Mucosa of rectum (tissue), 2 donors: ENCODE measurements at regions not wholly inside any gene's neighbourhood (a gene's known extent, or its start where the extent isn't known, plus 50 kb on each side); places are given as distances from the start of the nearest gene placed in this dataset.
"Not testable (repeated sequence)": the region's sequence is repeated elsewhere in the genome, so short reads cannot be mapped to it uniquely, and the experiment has no call there.

Experiments
- H3K27ac ChIP-seq, 2 donors: one replicate each; pipeline ENCODE4 v1.7.0; 2013; ENCODE audit warnings: inconsistent platforms in 2 of 2, low read depth in 2 of 2, low read length in 2 of 2
- H3K27me3 ChIP-seq, 2 donors: one replicate each; pipeline ENCODE4 v1.7.0; 2013; ENCODE audit warnings: low read length in 2 of 2; ENCODE audit not compliant: control insufficient read depth in 2 of 2, insufficient read depth in 2 of 2
- H3K36me3 ChIP-seq, 2 donors: one replicate each; pipeline ENCODE4 v1.7.0; 2013; ENCODE audit warnings: low read length in 2 of 2; ENCODE audit not compliant: control insufficient read depth in 2 of 2, insufficient read depth in 2 of 2
- H3K4me1 ChIP-seq, 2 donors: one replicate each; pipeline ENCODE4 v1.7.0; 2013; ENCODE audit warnings: low read length in 2 of 2, mild to moderate bottlenecking in 1 of 2; ENCODE audit not compliant: control insufficient read depth in 2 of 2, insufficient read depth in 2 of 2
- H3K4me3 ChIP-seq, 2 donors: one replicate each; pipeline ENCODE4 v1.7.0; 2013; ENCODE audit warnings: low read length in 2 of 2
- H3K9ac ChIP-seq, 2 donors: one replicate each; pipeline ENCODE4 v1.7.0; 2013; ENCODE audit warnings: low read length in 2 of 2, low read depth in 1 of 2, mild to moderate bottlenecking in 1 of 2
- H3K9me3 ChIP-seq, 2 donors: one replicate each; pipeline ENCODE4 v1.7.0; 2013; ENCODE audit warnings: low read length in 2 of 2; ENCODE audit not compliant: control insufficient read depth in 2 of 2
- donor health status: healthy.
- donor health status: Normal muscosa, but diverticular disease.

DNA sequence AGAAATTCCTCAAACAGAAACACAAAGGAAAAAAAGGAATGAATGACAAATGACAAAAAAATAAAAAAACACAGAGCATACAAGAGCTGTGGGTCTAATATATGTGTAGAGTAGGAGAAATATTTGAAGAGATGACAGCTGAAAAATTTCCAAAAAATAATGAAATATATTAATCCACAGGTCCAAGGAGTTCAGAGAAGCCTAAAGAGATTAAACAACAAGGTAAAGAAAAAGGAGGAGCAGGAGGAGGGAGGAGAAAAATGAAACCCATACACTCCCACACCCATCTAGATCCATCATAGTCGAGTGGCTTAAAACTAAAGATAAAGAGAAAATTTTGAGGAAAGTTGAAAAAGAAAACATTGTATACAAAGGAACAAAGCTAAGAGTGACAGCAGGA lies 182.4 kb upstream of the MAP3K1 start:
- H3K36me3 ChIP-seq, result no peaks in the 10 kb centered on the region
- H3K27me3 ChIP-seq, result no peaks in the 10 kb centered on the region
- no peak overlapping the region for H3K4me3 ChIP-seq
- no peak overlapping the region for H3K27ac ChIP-seq
- H3K4me1 ChIP-seq, result no peaks in the 10 kb centered on the region
- H3K9me3 ChIP-seq, result no peaks in the 10 kb centered on the region
- H3K9ac ChIP-seq, result no peak overlapping the region

GRCh38 chr5:56632199-56632598 lies 183.2 kb upstream of the MAP3K1 start:
- H3K4me1 ChIP-seq, result no peaks in the 10 kb centered on the region
- H3K4me3 ChIP-seq, result no peak overlapping the region
- H3K9ac ChIP-seq, result no peak overlapping the region
- no peaks in the 10 kb centered on the region for H3K27me3 ChIP-seq
- H3K27ac ChIP-seq, result no peak overlapping the region
- H3K36me3 ChIP-seq, result no peaks in the 10 kb centered on the region
- no peaks in the 10 kb centered on the region for H3K9me3 ChIP-seq

- H3K4me1 ChIP-seq, result no peaks in the 10 kb centered on the region
- H3K9me3 ChIP-seq, result no peaks in the 10 kb centered on the region
- H3K27me3 ChIP-seq, result no peaks in the 10 kb centered on the region
- H3K36me3 ChIP-seq, result no peaks in the 10 kb centered on the region
- no peak overlapping the region for H3K4me3 ChIP-seq
- no peak overlapping the region for H3K9ac ChIP-seq
- no peak overlapping the region for H3K27ac ChIP-seq
Observed at GRCh38 chr5:56631719-56632118, 183.6 kb upstream of the MAP3K1 start.

GRCh38 chr5:56628616-56629015 lies 186.7 kb upstream of the MAP3K1 start:
- H3K27ac ChIP-seq, H3K27me3 ChIP-seq, H3K4me1 ChIP-seq, H3K36me3 ChIP-seq, H3K9me3 ChIP-seq, H3K9ac ChIP-seq, H3K4me3 ChIP-seq: not testable (repeated sequence)

GRCh38 chr5:56625541-56625940 lies 189.8 kb upstream of the MAP3K1 start:
- H3K4me3 ChIP-seq, result no peak overlapping the region
- H3K9me3 ChIP-seq, result no peaks in the 10 kb centered on the region
- H3K27ac ChIP-seq, result no peak overlapping the region
- H3K4me1 ChIP-seq, result no peaks in the 10 kb centered on the region
- H3K27me3 ChIP-seq, result no peaks in the 10 kb centered on the region
- H3K36me3 ChIP-seq, result no peaks in the 10 kb centered on the region
- no peak overlapping the region for H3K9ac ChIP-seq

GRCh38 chr5:56624751-56625150 lies 190.6 kb upstream of the MAP3K1 start:
- no peak overlapping the region for H3K4me3 ChIP-seq
- H3K27me3 ChIP-seq, result no peaks in the 10 kb centered on the region
- H3K36me3 ChIP-seq, result no peaks in the 10 kb centered on the region
- no peak overlapping the region for H3K27ac ChIP-seq
- no peaks in the 10 kb centered on the region for H3K4me1 ChIP-seq
- no peaks in the 10 kb centered on the region for H3K9me3 ChIP-seq
- no peak overlapping the region for H3K9ac ChIP-seq

DNA sequence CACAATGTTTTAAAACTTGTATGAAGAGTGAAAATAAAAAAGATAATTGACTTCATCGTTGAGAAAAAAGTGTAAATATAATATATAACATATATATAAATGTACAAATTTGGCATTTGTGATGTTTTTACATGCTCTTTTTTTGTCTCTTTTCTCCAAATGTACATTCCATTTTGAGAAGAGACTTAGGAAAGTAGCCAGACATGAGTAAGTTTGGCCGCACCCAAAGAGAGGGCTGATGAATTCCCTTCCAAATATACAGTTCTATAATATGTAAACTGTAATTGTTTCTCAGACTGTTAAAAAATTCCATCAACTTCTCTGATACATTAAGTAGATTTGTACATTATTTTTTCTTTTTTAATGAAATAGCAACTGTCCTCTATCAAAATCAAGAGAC lies 193.2 kb upstream of the MAP3K1 start:
- Histone ChIP-seq H3K9me3 (peaks cover 0 to 8% of the 10 kb centered on the region in 2 donors), H3K9ac (no peak overlapping the region), H3K36me3 (no peaks in the 10 kb centered on the region), H3K4me3 (no peak overlapping the region), H3K4me1 (no peaks in the 10 kb centered on the region), H3K27ac (no peak overlapping the region), H3K27me3 (no peaks in the 10 kb centered on the region)

DNA sequence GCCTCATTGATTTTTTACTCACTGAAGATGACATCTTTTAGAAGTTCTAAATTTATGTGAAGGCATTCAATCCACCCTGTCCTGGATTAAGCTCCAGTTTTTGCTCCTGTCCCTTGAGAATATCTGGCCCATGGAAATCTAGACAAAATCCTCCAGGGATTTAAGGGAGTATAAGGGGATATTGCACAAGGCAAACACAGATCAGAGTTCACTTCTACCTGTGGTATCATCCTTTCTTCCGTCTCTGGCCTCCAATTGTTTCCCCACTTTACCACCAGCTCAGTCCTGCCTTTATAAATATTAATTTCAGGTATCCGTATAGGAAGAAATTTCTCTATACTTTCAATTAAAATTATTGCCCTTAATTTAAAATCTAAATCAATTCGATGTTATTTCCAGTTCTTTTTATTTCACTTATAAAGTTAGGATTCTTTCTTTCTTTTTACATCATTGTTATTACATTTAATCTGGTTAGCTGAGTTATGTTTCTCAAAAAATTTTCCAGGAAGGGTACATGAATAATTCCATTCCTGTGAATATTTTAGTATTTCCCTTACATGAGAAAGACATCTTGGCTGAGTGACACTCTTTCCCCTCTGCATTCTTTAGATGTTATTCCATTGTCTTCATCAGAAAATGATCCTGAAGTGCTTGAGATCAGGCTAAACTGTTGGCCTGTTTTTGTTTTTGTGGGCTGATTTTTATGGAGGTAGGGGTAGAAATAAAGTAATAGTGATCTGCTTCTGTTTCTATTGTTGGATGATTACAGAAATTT lies 194.3 kb upstream of the MAP3K1 start:
- Histone ChIP-seq H3K9ac (no peak overlapping the region), H3K36me3 (no peaks in the 10 kb centered on the region), H3K27me3 (no peaks in the 10 kb centered on the region), H3K4me1 (no peaks in the 10 kb centered on the region), H3K4me3 (no peak overlapping the region), H3K9me3 (peaks cover 0 to 8% of the 10 kb centered on the region in 2 donors), H3K27ac (no peak overlapping the region)

DNA sequence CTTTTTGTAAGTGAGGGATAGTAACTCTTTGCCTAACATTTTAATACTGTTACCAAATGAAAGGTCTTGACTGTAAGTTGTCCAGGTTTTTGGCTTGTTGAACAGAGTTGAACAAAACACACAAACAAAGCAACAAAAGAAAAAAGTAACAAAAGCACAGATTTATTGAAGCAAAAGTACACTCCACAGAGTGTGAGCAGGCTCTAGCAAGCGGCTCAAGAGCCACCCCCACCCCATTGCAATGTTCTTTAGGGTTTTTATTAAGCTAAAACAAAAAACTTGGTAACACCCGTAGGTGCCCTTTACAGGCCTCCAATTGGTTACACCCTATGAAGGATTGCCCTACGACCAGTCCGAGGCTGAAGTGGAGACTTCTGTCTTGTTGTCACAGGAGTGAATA lies 197.4 kb upstream of the MAP3K1 start:
- Histone ChIP-seq H3K9ac (no peak overlapping the region), H3K4me1 (peaks cover 2 to 6% of the 10 kb centered on the region in 2 donors), H3K4me3 (no peak overlapping the region), H3K36me3 (no peaks in the 10 kb centered on the region), H3K9me3 (peaks cover 0 to 8% of the 10 kb centered on the region in 2 donors), H3K27ac (no peak overlapping the region), H3K27me3 (no peaks in the 10 kb centered on the region)

DNA sequence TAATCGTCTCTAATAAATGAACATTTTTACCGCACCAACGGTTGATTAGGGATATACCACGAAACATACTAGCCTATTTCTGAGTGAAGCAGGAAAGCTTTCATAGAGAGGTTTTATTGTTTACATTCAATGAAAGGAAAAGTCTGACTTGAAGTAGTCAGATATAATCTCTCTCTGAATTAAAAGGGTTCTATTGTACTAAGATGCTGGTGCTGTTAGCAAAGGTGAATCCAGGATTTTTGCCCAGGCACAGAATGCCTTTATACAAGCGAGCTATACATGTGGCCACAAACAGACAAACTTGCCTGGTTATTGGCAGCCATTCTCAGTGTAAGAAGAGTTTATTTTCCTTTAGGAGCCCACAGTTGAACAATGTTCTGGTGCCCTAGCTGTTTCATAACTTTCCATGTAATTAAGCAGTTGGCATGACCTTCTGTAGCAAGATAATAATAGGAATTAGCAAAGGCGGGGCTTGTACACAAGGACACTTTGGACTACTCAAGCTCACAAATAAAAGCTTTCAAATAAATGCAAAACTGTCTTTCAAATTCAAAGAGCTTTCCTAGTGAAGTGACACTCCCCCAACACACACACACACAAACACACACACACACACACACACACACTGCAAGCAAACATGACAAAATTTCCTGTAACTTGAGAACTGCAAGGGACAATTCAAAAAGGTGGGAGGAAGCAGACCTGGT lies 198.7 kb upstream of the MAP3K1 start:
- Histone ChIP-seq H3K4me1 (peaks cover 2 to 6% of the 10 kb centered on the region in 2 donors), H3K9ac (no peak overlapping the region), H3K27ac (no peak overlapping the region), H3K27me3 (no peaks in the 10 kb centered on the region), H3K4me3 (no peak overlapping the region), H3K36me3 (no peaks in the 10 kb centered on the region), H3K9me3 (peaks cover 0 to 8% of the 10 kb centered on the region in 2 donors)
